HEK293T (cell line): ENCODE measurements at regions not wholly inside any gene's neighbourhood (a gene's known extent, or its start where the extent isn't known, plus 50 kb on each side); places are given as distances from the start of the nearest gene placed in this dataset.

Experiments used
- CTCF ChIA-PET: fragments of 350-600 bp; formaldehyde crosslinking; extraction: SDS; loops from one replicate; lab custom pipeline; 2021; ENCODE audit warnings: antibody characterized with exemption, inconsistent platforms; lab: Yijun Ruan, JAX
- POLR2A ChIA-PET: fragments of 350-600 bp; formaldehyde crosslinking; extraction: SDS; loops from one replicate; lab custom pipeline; 2020; ENCODE audit warnings: antibody characterized with exemption, inconsistent platforms; lab: Yijun Ruan, JAX
- DNase-seq: peaks from one replicate; pipeline ENCODE4 v3.0.0; 2012; ENCODE audit warnings: mixed read lengths; ENCODE audit errors: extremely low spot score
- ARNT ChIP-seq: fragments of 450-650 bp; IDR thresholded peaks from 2 replicates; pipeline ENCODE4 v1.6.1; 2017; ENCODE audit warnings: mild to moderate bottlenecking
- BHLHE40 ChIP-seq: fragments of 450-650 bp; IDR thresholded peaks from 2 replicates; pipeline ENCODE4 v1.6.1; 2016; ENCODE audit warnings: mild to moderate bottlenecking, moderate library complexity, borderline replicate concordance
- CTBP1 ChIP-seq: fragments of 450-650 bp; IDR thresholded peaks from 2 replicates; pipeline ENCODE4 v1.6.1; 2016; ENCODE audit warnings: borderline replicate concordance
- ELF4 ChIP-seq: fragments of 450-650 bp; IDR thresholded peaks from 2 replicates; pipeline ENCODE4 v1.6.1; 2017; ENCODE audit warnings: antibody characterized with exemption
- FOXA1 ChIP-seq: fragments of 450-650 bp; IDR thresholded peaks from 2 replicates; pipeline ENCODE4 v1.6.1; 2016; ENCODE audit warnings: mild to moderate bottlenecking
- FOXK2 ChIP-seq: fragments of 450-650 bp; IDR thresholded peaks from 2 replicates; pipeline ENCODE4 v1.6.1; 2016; ENCODE audit warnings: mild to moderate bottlenecking
- FOXM1 ChIP-seq: fragments of 450-650 bp; IDR thresholded peaks from 2 replicates; pipeline ENCODE4 v1.6.1; 2017; ENCODE audit warnings: mild to moderate bottlenecking, borderline replicate concordance
- HDGF ChIP-seq: fragments of 450-650 bp; IDR thresholded peaks from 2 replicates; pipeline ENCODE4 v1.6.1; 2017; ENCODE audit warnings: antibody characterized with exemption, borderline replicate concordance
- L3MBTL2 ChIP-seq: fragments of 450-650 bp; conservative IDR thresholded peaks from 2 replicates; pipeline ENCODE4 v1.6.1; 2016; ENCODE audit warnings: mild to moderate bottlenecking
- LEF1 ChIP-seq: fragments of 450-650 bp; IDR thresholded peaks from 2 replicates; pipeline ENCODE4 v1.6.1; 2017; ENCODE audit warnings: mild to moderate bottlenecking, borderline replicate concordance
- NFRKB ChIP-seq: fragments of 450-650 bp; IDR thresholded peaks from 2 replicates; pipeline ENCODE4 v1.6.1; 2016; ENCODE audit warnings: mild to moderate bottlenecking, moderate library complexity
- PKNOX1 ChIP-seq: fragments of 450-650 bp; IDR thresholded peaks from 2 replicates; pipeline ENCODE4 v1.6.1; 2016
- SP1 ChIP-seq: fragments of 450-650 bp; IDR thresholded peaks from 2 replicates; pipeline ENCODE4 v1.6.1; 2017
- SUZ12 ChIP-seq: fragments of 450-650 bp; IDR thresholded peaks from 2 replicates; pipeline ENCODE4 v1.6.1; 2016; ENCODE audit warnings: mild to moderate bottlenecking
- TARDBP ChIP-seq: fragments of 450-650 bp; IDR thresholded peaks from 2 replicates; pipeline ENCODE4 v1.6.1; 2016
- ZNF384 ChIP-seq: fragments of 450-650 bp; IDR thresholded peaks from 2 replicates; pipeline ENCODE4 v1.6.1; 2016

GRCh38 chr15:39411102-39411989, 169.5 kb upstream of the THBS1 start:
- DNase-seq, result no peak
- CTCF ChIA-PET, result no interaction called here
- TF ChIP-seq LEF1, result no peak
- no peak for TF ChIP-seq PKNOX1
- no peak for TF ChIP-seq SUZ12
- no peak for TF ChIP-seq SP1
- no peak for TF ChIP-seq ELF4
- no peak for TF ChIP-seq ARNT
- TF ChIP-seq HDGF, result no peak
- no peak for TF ChIP-seq TARDBP
- no peak for TF ChIP-seq FOXK2
- no peak for TF ChIP-seq FOXM1
- no peak for TF ChIP-seq NFRKB
- no peak for TF ChIP-seq CTBP1
- no peak for TF ChIP-seq L3MBTL2
- TF ChIP-seq ZNF384, result no peak
- no peak for TF ChIP-seq FOXA1
- POLR2A ChIA-PET, result no interaction called here

- CTCF ChIA-PET, result no interaction called here
- no peak for DNase-seq
- POLR2A ChIA-PET, result no interaction called here
- TF ChIP-seq LEF1 (no peak), BHLHE40 (no peak), ZNF384 (no peak), FOXK2 (no peak), L3MBTL2 (no peak), FOXM1 (no peak), PKNOX1 (no peak), HDGF (no peak), NFRKB (no peak), SP1 (no peak), SUZ12 (no peak), ARNT (no peak), ELF4 (no peak), TARDBP (no peak), FOXA1 (no peak), CTBP1 (no peak)
These were observed 167.3 kb upstream of the THBS1 start for GRCh38 chr15:39413558-39413957.

- no peak for DNase-seq
- POLR2A ChIA-PET, result no interaction called here
- TF ChIP-seq LEF1 (no peak), SUZ12 (no peak), ZNF384 (no peak), L3MBTL2 (no peak), TARDBP (no peak), ELF4 (no peak), CTBP1 (no peak), PKNOX1 (no peak), HDGF (no peak), NFRKB (no peak), SP1 (no peak), ARNT (no peak), FOXK2 (no peak), FOXA1 (no peak), FOXM1 (no peak), BHLHE40 (no peak)
- CTCF ChIA-PET, result no interaction called here
These were observed 166.7 kb upstream of the THBS1 start for GRCh38 chr15:39414201-39414600.

GRCh38 chr15:39415634-39416033, 165.2 kb upstream of the THBS1 start:
- CTCF ChIA-PET, result no interaction called here
- TF ChIP-seq TARDBP (no peak), CTBP1 (no peak), SUZ12 (no peak)
- POLR2A ChIA-PET, result no interaction called here

GRCh38 chr15:39416258-39416657, 164.6 kb upstream of the THBS1 start:
- CTCF ChIA-PET, result no interaction called here
- POLR2A ChIA-PET, result no interaction called here
- TF ChIP-seq ARNT (no peak), FOXM1 (no peak), TARDBP (no peak), LEF1 (no peak), PKNOX1 (no peak), L3MBTL2 (no peak), NFRKB (no peak), BHLHE40 (no peak), FOXA1 (no peak), CTBP1 (no peak), SUZ12 (no peak), HDGF (no peak), FOXK2 (no peak), ELF4 (no peak)
- no peak for DNase-seq

More at GRCh38 chr15:39415634-39416033, 165.2 kb upstream of the THBS1 start:
- no peak for DNase-seq
